Breast epithelium (tissue), 3 donors: ENCODE measurements at regions not wholly inside any gene's neighbourhood (a gene's known extent, or its start where the extent isn't known, plus 50 kb on each side); places are given as distances from the start of the nearest gene placed in this dataset.

ENCODE experiments used
- POLR2A ChIP-seq: fragments of 450-650 bp; IDR thresholded peaks from one replicate; pipeline ENCODE4 v1.6.1; 2016; ENCODE audit warnings: antibody characterized with exemption, mild to moderate bottlenecking, moderate library complexity
- TF ChIP-seq, protein P1 (sequence below), 3 donors: fragments of 450-650 bp; IDR thresholded peaks; one replicate each; pipeline ENCODE4 v1.5.1; 2016 to 2017; ENCODE audit warnings: antibody characterized with exemption in 3 of 3, mild to moderate bottlenecking in 3 of 3, moderate library complexity in 3 of 3

DNA sequence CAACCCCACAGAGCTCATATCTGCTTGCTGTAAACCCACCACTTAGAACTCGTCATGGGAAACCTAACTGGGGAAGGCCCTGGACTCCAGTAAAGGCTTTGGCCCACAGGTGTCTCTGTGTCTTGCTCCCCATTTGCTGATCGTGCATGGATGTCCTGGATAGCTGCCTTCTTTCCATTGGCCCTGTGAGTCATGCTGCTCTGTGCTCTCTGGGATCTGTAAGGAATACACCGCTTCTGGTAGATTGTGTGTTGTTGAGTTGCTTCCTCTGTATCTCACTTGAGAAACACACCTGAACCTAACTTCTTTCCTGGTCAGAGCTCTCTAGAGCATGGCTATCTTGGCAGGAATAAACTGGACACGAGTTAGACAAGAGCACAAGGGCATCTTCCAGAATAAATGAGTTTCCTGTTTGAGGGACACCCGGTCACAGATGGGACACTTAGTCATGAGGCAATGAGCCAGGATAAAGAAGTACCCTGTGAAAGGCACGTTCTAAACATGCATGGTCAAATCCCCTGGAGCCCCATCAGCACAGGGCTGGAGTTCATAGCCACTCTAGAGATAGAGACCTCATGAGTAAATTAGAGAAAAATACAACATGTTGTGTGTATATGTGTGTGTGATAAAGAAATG lies 99.6 kb upstream of the TMEM170B start:
- TF ChIP-seq, protein P1, sequence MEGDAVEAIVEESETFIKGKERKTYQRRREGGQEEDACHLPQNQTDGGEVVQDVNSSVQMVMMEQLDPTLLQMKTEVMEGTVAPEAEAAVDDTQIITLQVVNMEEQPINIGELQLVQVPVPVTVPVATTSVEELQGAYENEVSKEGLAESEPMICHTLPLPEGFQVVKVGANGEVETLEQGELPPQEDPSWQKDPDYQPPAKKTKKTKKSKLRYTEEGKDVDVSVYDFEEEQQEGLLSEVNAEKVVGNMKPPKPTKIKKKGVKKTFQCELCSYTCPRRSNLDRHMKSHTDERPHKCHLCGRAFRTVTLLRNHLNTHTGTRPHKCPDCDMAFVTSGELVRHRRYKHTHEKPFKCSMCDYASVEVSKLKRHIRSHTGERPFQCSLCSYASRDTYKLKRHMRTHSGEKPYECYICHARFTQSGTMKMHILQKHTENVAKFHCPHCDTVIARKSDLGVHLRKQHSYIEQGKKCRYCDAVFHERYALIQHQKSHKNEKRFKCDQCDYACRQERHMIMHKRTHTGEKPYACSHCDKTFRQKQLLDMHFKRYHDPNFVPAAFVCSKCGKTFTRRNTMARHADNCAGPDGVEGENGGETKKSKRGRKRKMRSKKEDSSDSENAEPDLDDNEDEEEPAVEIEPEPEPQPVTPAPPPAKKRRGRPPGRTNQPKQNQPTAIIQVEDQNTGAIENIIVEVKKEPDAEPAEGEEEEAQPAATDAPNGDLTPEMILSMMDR (IDR thresholded peaks at IDR 0.05) = no peak
- no peak for TF ChIP-seq POLR2A
